ENCODE measurements at regions not wholly inside any gene's neighbourhood (a gene's known extent, or its start where the extent isn't known, plus 50 kb on each side); places are given as distances from the start of the nearest gene placed in this dataset.

GRCh38 chr4:12452291-12452690 is 1023.6 kb upstream of the HS3ST1 start:
- H3K9me3 Mint-ChIP-seq: peaks cover 16% of the 10 kb centered on the region
- no peak for TF ChIP-seq CTCF (IDR thresholded peaks at IDR 0.05)
- H3K27me3 ChIP-seq (ENCODE audit: control insufficient read depth in 1 of 2, insufficient read depth in 2 of 2, low read length in 2 of 2): no peaks in the 10 kb centered on the region
- H3K36me3 ChIP-seq (ENCODE audit: insufficient read depth, low read length): no peaks in the 10 kb centered on the region
- ChIA-PET CTCF (no interaction called here), POLR2A (no interaction called here)
- H3K36me3 Mint-ChIP-seq (ENCODE audit: low read depth): no peaks in the 10 kb centered on the region
- DNase-seq: no peak
- no peaks in the 10 kb centered on the region for H3K4me1 ChIP-seq (ENCODE audit: insufficient read depth, low read length)
- H3K27ac ChIP-seq (ENCODE audit: low read depth in 1 of 2, low read length in 2 of 2): no peak overlapping the region
- H3K27me3 Mint-ChIP-seq: no peaks in the 10 kb centered on the region
- no peaks in the 10 kb centered on the region for H3K4me1 Mint-ChIP-seq (ENCODE audit: low read depth)
- no peak overlapping the region for H3K4me3 ChIP-seq (ENCODE audit: low read length)
- no peaks in the 10 kb centered on the region for H3K9me3 ChIP-seq (ENCODE audit: control insufficient read depth in 1 of 2, insufficient read depth in 1 of 2, low read length in 2 of 2)
- intact Hi-C loops (cut with DNase I, micrococcal nuclease): no loop called here
- no peak overlapping the region for H3K27ac Mint-ChIP-seq
- no peak overlapping the region for H3K4me3 Mint-ChIP-seq
- ATAC-seq (ENCODE audit: poor library complexity): no peak

DNA sequence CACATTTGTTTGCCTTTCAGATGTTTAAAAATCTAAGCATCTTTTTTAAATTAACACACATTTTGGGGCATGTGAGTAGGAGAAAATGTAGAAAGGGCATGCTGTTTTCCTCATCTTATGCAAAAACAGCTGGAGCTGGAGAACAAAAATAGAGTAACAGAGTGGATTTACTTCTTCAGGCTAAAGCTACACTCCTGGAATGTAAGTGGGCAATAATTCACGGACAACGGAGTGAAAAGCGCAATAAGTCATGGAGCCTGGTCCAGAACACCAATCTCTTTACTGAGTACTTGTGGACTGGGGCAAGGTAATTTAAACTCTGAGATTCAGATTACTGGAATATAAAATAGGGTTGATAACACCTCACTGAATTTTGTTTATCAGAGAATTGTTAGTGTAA is 1018.8 kb upstream of the HS3ST1 start:
- DNase-seq (no peak), ATAC-seq (ENCODE audit: poor library complexity) (no peak)
- Mint-ChIP-seq H3K4me3 (no peak overlapping the region), H3K9me3 (peaks cover 15% of the 10 kb centered on the region), H3K36me3 (ENCODE audit: low read depth) (no peaks in the 10 kb centered on the region), H3K27me3 (no peaks in the 10 kb centered on the region), H3K4me1 (ENCODE audit: low read depth) (no peaks in the 10 kb centered on the region), H3K27ac (no peak overlapping the region)
- H3K27ac ChIP-seq (ENCODE audit: low read depth in 1 of 2, low read length in 2 of 2): no peak overlapping the region
- H3K27me3 ChIP-seq (ENCODE audit: control insufficient read depth in 1 of 2, insufficient read depth in 2 of 2, low read length in 2 of 2): no peaks in the 10 kb centered on the region
- CTCF ChIA-PET: no interaction called here
- H3K9me3 ChIP-seq (ENCODE audit: control insufficient read depth in 1 of 2, insufficient read depth in 1 of 2, low read length in 2 of 2): no peaks in the 10 kb centered on the region
- TF ChIP-seq CTCF (IDR thresholded peaks at IDR 0.05): no peak
- H3K36me3 ChIP-seq (ENCODE audit: insufficient read depth, low read length): no peaks in the 10 kb centered on the region
- POLR2A ChIA-PET: no interaction called here
- no peaks in the 10 kb centered on the region for H3K4me1 ChIP-seq (ENCODE audit: insufficient read depth, low read length)
- H3K4me3 ChIP-seq (ENCODE audit: low read length): no peak overlapping the region
- intact Hi-C loops (cut with DNase I, micrococcal nuclease): no loop called here

- ChIA-PET POLR2A (no interaction called here), CTCF (no interaction called here)
- Mint-ChIP-seq H3K36me3 (ENCODE audit: low read depth) (no peaks in the 10 kb centered on the region), H3K4me3 (no peak overlapping the region), H3K9me3 (peaks cover 13% of the 10 kb centered on the region), H3K27me3 (no peaks in the 10 kb centered on the region), H3K27ac (no peak overlapping the region), H3K4me1 (ENCODE audit: low read depth) (no peaks in the 10 kb centered on the region)
- TF ChIP-seq CTCF (IDR thresholded peaks at IDR 0.05): no peak
- no peaks in the 10 kb centered on the region for H3K36me3 ChIP-seq (ENCODE audit: insufficient read depth, low read length)
- H3K9me3 ChIP-seq (ENCODE audit: control insufficient read depth in 1 of 2, insufficient read depth in 1 of 2, low read length in 2 of 2): no peaks in the 10 kb centered on the region
- DNase-seq (no peak), ATAC-seq (ENCODE audit: poor library complexity) (no peak)
- H3K27ac ChIP-seq (ENCODE audit: low read depth in 1 of 2, low read length in 2 of 2): no peak overlapping the region
- H3K27me3 ChIP-seq (ENCODE audit: control insufficient read depth in 1 of 2, insufficient read depth in 2 of 2, low read length in 2 of 2): no peaks in the 10 kb centered on the region
- no peak overlapping the region for H3K4me3 ChIP-seq (ENCODE audit: low read length)
- H3K4me1 ChIP-seq (ENCODE audit: insufficient read depth, low read length): no peaks in the 10 kb centered on the region
- intact Hi-C loops (cut with DNase I, micrococcal nuclease): no loop called here
Observed at GRCh38 chr4:12446657-12447185, 1018.0 kb upstream of the HS3ST1 start.
